RWPE1 (cell line): ENCODE measurements at regions not wholly inside any gene's neighbourhood (a gene's known extent, or its start where the extent isn't known, plus 50 kb on each side); places are given as distances from the start of the nearest gene placed in this dataset.
"Not testable (repeated sequence)": the region's sequence is repeated elsewhere in the genome, so short reads cannot be mapped to it uniquely, and the experiment has no call there.

Experiments
- CTCF ChIA-PET: fragments of 350-600 bp; sonication (Branson Sonifier 250); formaldehyde crosslinking; extraction: SDS; loops from one replicate; lab custom pipeline; 2021; lab: Yijun Ruan, JAX
- POLR2A ChIA-PET: fragments of 400-600 bp; formaldehyde crosslinking; extraction: SDS; loops from one replicate; lab custom pipeline; 2020; ENCODE audit warnings: antibody characterized with exemption; ENCODE audit not compliant: low non-redundant PET; lab: Yijun Ruan, JAX
- DNase-seq: peaks from one replicate; pipeline ENCODE4 v3.0.0; 2012; ENCODE audit warnings: low spot score
- H3K27ac ChIP-seq: fragments of 450-650 bp; 2 replicates; pipeline ENCODE4 v1.5.1; 2017
- TF ChIP-seq, protein P1 (sequence below): fragments of 450-650 bp; conservative IDR thresholded peaks from 2 replicates; pipeline ENCODE4 v1.5.1; 2017; ENCODE audit warnings: low read depth, mild to moderate bottlenecking

- no peak for DNase-seq
- no peak overlapping the region for H3K27ac ChIP-seq
- ChIA-PET POLR2A (no interaction called here), CTCF (no interaction called here)
- TF ChIP-seq, protein P1, sequence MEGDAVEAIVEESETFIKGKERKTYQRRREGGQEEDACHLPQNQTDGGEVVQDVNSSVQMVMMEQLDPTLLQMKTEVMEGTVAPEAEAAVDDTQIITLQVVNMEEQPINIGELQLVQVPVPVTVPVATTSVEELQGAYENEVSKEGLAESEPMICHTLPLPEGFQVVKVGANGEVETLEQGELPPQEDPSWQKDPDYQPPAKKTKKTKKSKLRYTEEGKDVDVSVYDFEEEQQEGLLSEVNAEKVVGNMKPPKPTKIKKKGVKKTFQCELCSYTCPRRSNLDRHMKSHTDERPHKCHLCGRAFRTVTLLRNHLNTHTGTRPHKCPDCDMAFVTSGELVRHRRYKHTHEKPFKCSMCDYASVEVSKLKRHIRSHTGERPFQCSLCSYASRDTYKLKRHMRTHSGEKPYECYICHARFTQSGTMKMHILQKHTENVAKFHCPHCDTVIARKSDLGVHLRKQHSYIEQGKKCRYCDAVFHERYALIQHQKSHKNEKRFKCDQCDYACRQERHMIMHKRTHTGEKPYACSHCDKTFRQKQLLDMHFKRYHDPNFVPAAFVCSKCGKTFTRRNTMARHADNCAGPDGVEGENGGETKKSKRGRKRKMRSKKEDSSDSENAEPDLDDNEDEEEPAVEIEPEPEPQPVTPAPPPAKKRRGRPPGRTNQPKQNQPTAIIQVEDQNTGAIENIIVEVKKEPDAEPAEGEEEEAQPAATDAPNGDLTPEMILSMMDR, result no peak
Observed at GRCh38 chr7:3157566-3158287, 114.1 kb upstream of the CARD11 start.

DNA sequence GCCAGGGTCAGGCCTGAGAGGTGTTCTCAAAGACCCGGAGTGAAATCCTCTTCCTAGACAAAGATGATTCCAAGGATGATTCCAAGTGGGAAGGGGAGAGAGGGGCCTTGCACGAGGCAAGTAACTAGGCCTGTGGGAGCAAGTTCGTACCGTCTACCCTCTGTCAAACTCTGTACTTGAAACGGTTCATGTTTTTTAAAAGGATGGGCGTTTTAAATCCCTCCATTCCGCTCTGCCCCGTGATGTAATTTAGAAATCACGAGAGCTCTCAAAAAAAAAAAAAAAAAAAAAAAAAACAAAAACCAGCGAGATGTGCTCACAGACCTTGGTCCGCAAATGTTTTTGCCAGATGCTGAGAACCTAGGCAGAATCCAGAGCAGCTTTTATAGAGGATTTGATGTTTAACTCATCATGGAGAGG is 114.7 kb upstream of the CARD11 start:
- DNase-seq, result no peak
- no peak overlapping the region for H3K27ac ChIP-seq
- ChIA-PET POLR2A (no interaction called here), CTCF (interaction anchor here (0.6 to 0.7 kb wide), 2 partner anchors 213 to 1525 kb away, joined by 3 read pairs; no protein-coding TSS in a partner anchor)
- TF ChIP-seq, protein P1, result no peak

DNA sequence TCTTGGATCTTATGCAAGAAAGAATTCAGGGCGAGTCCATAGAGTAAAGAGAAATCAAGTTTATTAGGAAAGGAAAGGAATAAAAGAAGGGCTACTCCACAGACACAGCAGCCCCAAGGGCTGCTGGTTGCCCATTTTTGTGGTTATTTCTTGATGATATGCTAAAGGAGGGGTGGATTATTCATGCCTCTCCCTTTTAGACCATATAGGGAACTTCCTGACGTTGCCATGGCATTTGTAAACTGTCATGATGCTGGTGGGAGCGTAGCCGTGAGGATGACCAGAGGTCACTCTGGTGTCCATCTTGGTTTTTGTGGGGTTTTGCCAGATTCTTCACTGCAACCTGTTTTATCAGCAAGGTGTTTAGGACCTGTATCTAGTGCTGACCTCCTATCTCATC is 115.4 kb upstream of the CARD11 start:
- no peak for DNase-seq
- TF ChIP-seq, protein P1, result no peak
- no peak overlapping the region for H3K27ac ChIP-seq
- CTCF ChIA-PET, result interaction anchor here (0.6 to 0.7 kb wide), 2 partner anchors 213 to 1524 kb away, joined by 3 read pairs; no protein-coding TSS in a partner anchor
- POLR2A ChIA-PET, result no interaction called here

DNA sequence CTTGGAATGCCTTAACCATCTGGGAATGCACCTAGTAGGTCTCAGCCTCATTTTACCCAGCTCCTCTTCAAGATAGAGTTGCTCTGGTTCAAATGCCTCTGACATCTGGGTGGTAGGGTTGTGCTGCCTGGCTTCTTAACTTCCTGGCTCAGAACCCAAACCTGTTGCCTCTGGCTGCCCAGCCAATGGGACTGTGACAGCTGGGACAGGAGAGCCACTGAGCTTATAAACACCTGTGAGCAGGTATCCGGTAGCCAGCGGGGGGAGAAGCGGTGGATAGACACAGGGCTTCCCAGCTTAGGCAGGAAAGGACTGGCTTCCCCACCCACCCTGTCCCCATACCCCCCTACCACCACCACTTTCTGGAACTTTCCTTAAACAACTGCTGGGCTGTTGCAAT is 115.8 kb upstream of the CARD11 start:
- CTCF ChIA-PET, result no interaction called here
- DNase-seq, result no peak
- POLR2A ChIA-PET, result no interaction called here
- H3K27ac ChIP-seq, result no peak overlapping the region
- TF ChIP-seq, protein P1, result no peak

- H3K27ac ChIP-seq, DNase-seq, POLR2A ChIA-PET: not testable (repeated sequence)
- CTCF ChIA-PET, result interaction anchor here (0.6 kb wide), 1 partner anchor 1680 kb away, joined by 3 read pairs; no protein-coding TSS in a partner anchor
Observed at GRCh38 chr7:3159926-3160325, 116.3 kb upstream of the CARD11 start.

GRCh38 chr7:3162289-3162688 is 118.6 kb upstream of the CARD11 start:
- H3K27ac ChIP-seq, result no peak overlapping the region
- no peak for DNase-seq
- ChIA-PET POLR2A (no interaction called here), CTCF (interaction anchor here (1.0 kb wide), 1 partner anchor 34 kb away, joined by 3 read pairs; no protein-coding TSS in a partner anchor)
- TF ChIP-seq, protein P1, result no peak

- POLR2A ChIA-PET, H3K27ac ChIP-seq, DNase-seq: not testable (repeated sequence)
- CTCF ChIA-PET, result interaction anchor here (1.0 kb wide), 1 partner anchor 35 kb away, joined by 3 read pairs; no protein-coding TSS in a partner anchor
Observed at GRCh38 chr7:3162798-3163197, 119.1 kb upstream of the CARD11 start.
